ENCODE measurements at regions not wholly inside any gene's neighbourhood (a gene's known extent, or its start where the extent isn't known, plus 50 kb on each side); places are given as distances from the start of the nearest gene placed in this dataset.

DNA sequence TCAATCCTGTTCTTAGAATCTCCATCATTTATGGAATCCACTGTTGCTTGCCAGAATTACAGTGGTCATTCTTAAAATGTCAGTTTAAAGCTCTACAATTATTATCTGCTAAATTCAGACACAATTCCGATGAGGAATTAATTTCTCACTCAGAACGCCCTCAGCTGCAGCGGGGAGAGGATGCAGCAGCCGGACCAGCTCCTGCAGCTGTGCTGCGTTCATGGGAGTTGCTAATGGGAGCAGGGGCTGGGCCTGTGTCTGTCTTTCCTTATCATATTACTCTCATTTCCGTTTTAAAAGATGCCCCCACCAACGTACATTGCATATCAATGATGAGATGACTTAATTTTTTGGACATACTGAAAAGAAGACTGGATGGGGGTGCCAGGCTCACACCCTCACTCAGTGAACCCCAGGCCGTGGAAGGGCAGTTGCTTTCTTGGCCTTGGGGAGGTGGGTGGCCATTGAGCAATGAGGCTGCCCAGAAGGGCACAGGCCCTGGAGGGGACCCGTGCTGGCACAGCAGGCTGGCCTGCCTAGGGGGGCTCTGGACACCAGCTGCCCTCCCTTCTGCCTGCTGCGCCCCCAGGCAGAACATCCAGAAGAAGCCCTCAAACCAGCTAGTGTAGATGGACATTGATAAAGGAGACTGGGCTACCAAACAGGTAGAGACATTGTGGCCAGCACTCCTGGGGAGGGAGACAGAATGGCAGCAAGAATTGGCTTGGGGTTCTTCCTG, 503.6 kb upstream of the MYT1L start:
- TF ChIP-seq, protein P1, sequence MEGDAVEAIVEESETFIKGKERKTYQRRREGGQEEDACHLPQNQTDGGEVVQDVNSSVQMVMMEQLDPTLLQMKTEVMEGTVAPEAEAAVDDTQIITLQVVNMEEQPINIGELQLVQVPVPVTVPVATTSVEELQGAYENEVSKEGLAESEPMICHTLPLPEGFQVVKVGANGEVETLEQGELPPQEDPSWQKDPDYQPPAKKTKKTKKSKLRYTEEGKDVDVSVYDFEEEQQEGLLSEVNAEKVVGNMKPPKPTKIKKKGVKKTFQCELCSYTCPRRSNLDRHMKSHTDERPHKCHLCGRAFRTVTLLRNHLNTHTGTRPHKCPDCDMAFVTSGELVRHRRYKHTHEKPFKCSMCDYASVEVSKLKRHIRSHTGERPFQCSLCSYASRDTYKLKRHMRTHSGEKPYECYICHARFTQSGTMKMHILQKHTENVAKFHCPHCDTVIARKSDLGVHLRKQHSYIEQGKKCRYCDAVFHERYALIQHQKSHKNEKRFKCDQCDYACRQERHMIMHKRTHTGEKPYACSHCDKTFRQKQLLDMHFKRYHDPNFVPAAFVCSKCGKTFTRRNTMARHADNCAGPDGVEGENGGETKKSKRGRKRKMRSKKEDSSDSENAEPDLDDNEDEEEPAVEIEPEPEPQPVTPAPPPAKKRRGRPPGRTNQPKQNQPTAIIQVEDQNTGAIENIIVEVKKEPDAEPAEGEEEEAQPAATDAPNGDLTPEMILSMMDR (IDR thresholded peaks at IDR 0.05 in 4 of 5, conservative IDR thresholded peaks at IDR 0.05 in 1 of 5) = no peak
- TF ChIP-seq POLR2A (IDR thresholded peaks at IDR 0.05) = no peak

Data from gastrocnemius medialis (tissue), 4 donors.